ENCODE measurements at regions not wholly inside any gene's neighbourhood (a gene's known extent, or its start where the extent isn't known, plus 50 kb on each side); places are given as distances from the start of the nearest gene placed in this dataset.

DNA sequence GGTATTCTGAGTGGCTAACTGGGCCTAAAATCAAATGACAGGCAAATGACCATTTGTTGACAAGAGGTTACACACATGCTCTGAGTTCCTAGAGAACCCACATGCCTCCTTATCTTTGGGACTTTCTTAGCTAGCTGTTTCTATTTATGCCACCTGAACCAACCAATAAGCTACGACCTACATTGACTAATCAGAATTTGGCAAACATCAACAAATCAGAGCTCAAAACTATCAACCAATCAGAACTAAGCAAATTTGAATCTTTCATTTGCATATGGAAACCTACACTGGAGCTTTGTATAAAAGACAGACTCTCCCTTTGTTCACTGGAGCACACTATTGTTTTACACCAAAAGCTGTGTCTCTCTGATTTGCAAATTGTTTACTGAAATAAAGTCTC, 192.0 kb downstream of the CXXC4 start:
- Mint-ChIP-seq H3K36me3 (ENCODE audit: low read depth, unreplicated experiment) (no peaks in the 10 kb centered on the region), H3K4me1 (ENCODE audit: low read depth, unreplicated experiment) (no peaks in the 10 kb centered on the region), H3K9me3 (ENCODE audit: unreplicated experiment) (no peaks in the 10 kb centered on the region), H3K27me3 (ENCODE audit: low read depth, unreplicated experiment) (no peaks in the 10 kb centered on the region), H3K27ac (ENCODE audit: unreplicated experiment) (no peak overlapping the region), H3K4me3 (ENCODE audit: unreplicated experiment) (no peak overlapping the region)
- H4K20me1 ChIP-seq (ENCODE audit: insufficient read depth, low read length): no peaks in the 10 kb centered on the region
- no peak overlapping the region for H3K9ac ChIP-seq (ENCODE audit: low read length)
- no peaks in the 10 kb centered on the region for H3K79me2 ChIP-seq (ENCODE audit: insufficient read depth, low read length)
- DNase-seq (ENCODE audit: low read depth): no peak
- H3K4me2 ChIP-seq (ENCODE audit: low read length): no peak overlapping the region
- H3K27ac ChIP-seq (ENCODE audit: low read depth, low read length): no peak overlapping the region
- H2AFZ ChIP-seq (ENCODE audit: low read depth, low read length): no peak overlapping the region
- H3K9me3 ChIP-seq (ENCODE audit: insufficient read depth, low read depth, low read length): no peaks in the 10 kb centered on the region
- H3K4me1 ChIP-seq (ENCODE audit: insufficient read depth, low read length): no peaks in the 10 kb centered on the region
- no peak for TF ChIP-seq EZH2 (IDR thresholded peaks at IDR 0.05; ENCODE audit: insufficient read depth, low read length)
- no peak for TF ChIP-seq CTCF (IDR thresholded peaks at IDR 0.05; ENCODE audit: insufficient read depth, low read depth, low read length)
- H3K36me3 ChIP-seq (ENCODE audit: insufficient read depth, low read length): no peaks in the 10 kb centered on the region
- H3K27me3 ChIP-seq (ENCODE audit: insufficient read depth, low read length): no peaks in the 10 kb centered on the region
- no peak overlapping the region for H3K4me3 ChIP-seq (ENCODE audit: insufficient read depth, low read depth, low read length)
- FAIRE-seq: no peak

- no peaks in the 10 kb centered on the region for H3K36me3 ChIP-seq (ENCODE audit: insufficient read depth, low read length)
- no peak overlapping the region for H2AFZ ChIP-seq (ENCODE audit: low read depth, low read length)
- H3K36me3 Mint-ChIP-seq (ENCODE audit: low read depth, unreplicated experiment): no peaks in the 10 kb centered on the region
- H3K4me3 Mint-ChIP-seq (ENCODE audit: unreplicated experiment): no peak overlapping the region
- H3K79me2 ChIP-seq (ENCODE audit: insufficient read depth, low read length): no peaks in the 10 kb centered on the region
- H4K20me1 ChIP-seq (ENCODE audit: insufficient read depth, low read length): no peaks in the 10 kb centered on the region
- FAIRE-seq (no peak), DNase-seq (ENCODE audit: low read depth) (no peak)
- no peaks in the 10 kb centered on the region for H3K4me1 ChIP-seq (ENCODE audit: insufficient read depth, low read length)
- no peak overlapping the region for H3K4me2 ChIP-seq (ENCODE audit: low read length)
- H3K9ac ChIP-seq (ENCODE audit: low read length): no peak overlapping the region
- H3K27ac Mint-ChIP-seq (ENCODE audit: unreplicated experiment): no peak overlapping the region
- no peaks in the 10 kb centered on the region for H3K9me3 Mint-ChIP-seq (ENCODE audit: unreplicated experiment)
- H3K27ac ChIP-seq (ENCODE audit: low read depth, low read length): no peak overlapping the region
- no peaks in the 10 kb centered on the region for H3K27me3 Mint-ChIP-seq (ENCODE audit: low read depth, unreplicated experiment)
- H3K27me3 ChIP-seq (ENCODE audit: insufficient read depth, low read length): no peaks in the 10 kb centered on the region
- no peak overlapping the region for H3K4me3 ChIP-seq (ENCODE audit: insufficient read depth, low read depth, low read length)
- no peaks in the 10 kb centered on the region for H3K9me3 ChIP-seq (ENCODE audit: insufficient read depth, low read depth, low read length)
- no peaks in the 10 kb centered on the region for H3K4me1 Mint-ChIP-seq (ENCODE audit: low read depth, unreplicated experiment)
- no peak for TF ChIP-seq CTCF (IDR thresholded peaks at IDR 0.05; ENCODE audit: insufficient read depth, low read depth, low read length)
- no peak for TF ChIP-seq EZH2 (IDR thresholded peaks at IDR 0.05; ENCODE audit: insufficient read depth, low read length)
Measured at GRCh38 chr4:104294811-104295210, 199.9 kb downstream of the CXXC4 start.

DNA sequence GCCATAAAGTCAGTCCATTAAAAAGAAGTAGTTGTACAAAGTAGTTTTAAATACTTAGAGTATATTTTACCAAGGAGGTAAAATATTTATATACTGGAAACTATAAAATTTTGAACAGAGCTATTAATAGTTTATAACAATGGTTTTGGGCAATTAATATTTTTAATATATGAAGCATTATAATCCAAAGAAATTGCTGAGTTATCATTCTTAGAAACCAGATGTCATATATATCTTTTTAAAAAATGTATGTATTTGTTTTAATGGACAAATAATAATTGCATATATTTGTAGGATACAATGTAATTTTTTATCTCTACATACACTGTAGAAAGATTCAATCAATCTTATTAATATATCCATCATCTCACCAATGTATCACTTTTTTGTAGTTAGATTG, 207.8 kb downstream of the CXXC4 start:
- no peak for TF ChIP-seq EZH2 (IDR thresholded peaks at IDR 0.05; ENCODE audit: insufficient read depth, low read length)
- TF ChIP-seq CTCF (IDR thresholded peaks at IDR 0.05; ENCODE audit: insufficient read depth, low read depth, low read length): no peak
- H3K4me3 Mint-ChIP-seq (ENCODE audit: unreplicated experiment): no peak overlapping the region
- no peaks in the 10 kb centered on the region for H4K20me1 ChIP-seq (ENCODE audit: insufficient read depth, low read length)
- H3K4me3 ChIP-seq (ENCODE audit: insufficient read depth, low read depth, low read length): no peak overlapping the region
- DNase-seq (ENCODE audit: low read depth) (no peak), FAIRE-seq (no peak)
- no peaks in the 10 kb centered on the region for H3K4me1 Mint-ChIP-seq (ENCODE audit: low read depth, unreplicated experiment)
- no peak overlapping the region for H3K9ac ChIP-seq (ENCODE audit: low read length)
- H3K9me3 Mint-ChIP-seq (ENCODE audit: unreplicated experiment): no peaks in the 10 kb centered on the region
- H2AFZ ChIP-seq (ENCODE audit: low read depth, low read length): no peak overlapping the region
- H3K27ac Mint-ChIP-seq (ENCODE audit: unreplicated experiment): no peak overlapping the region
- no peaks in the 10 kb centered on the region for H3K36me3 Mint-ChIP-seq (ENCODE audit: low read depth, unreplicated experiment)
- no peaks in the 10 kb centered on the region for H3K27me3 Mint-ChIP-seq (ENCODE audit: low read depth, unreplicated experiment)
- no peaks in the 10 kb centered on the region for H3K4me1 ChIP-seq (ENCODE audit: insufficient read depth, low read length)
- H3K27me3 ChIP-seq (ENCODE audit: insufficient read depth, low read length): no peaks in the 10 kb centered on the region
- H3K79me2 ChIP-seq (ENCODE audit: insufficient read depth, low read length): no peaks in the 10 kb centered on the region
- no peaks in the 10 kb centered on the region for H3K9me3 ChIP-seq (ENCODE audit: insufficient read depth, low read depth, low read length)
- H3K4me2 ChIP-seq (ENCODE audit: low read length): no peak overlapping the region
- no peaks in the 10 kb centered on the region for H3K36me3 ChIP-seq (ENCODE audit: insufficient read depth, low read length)
- no peak overlapping the region for H3K27ac ChIP-seq (ENCODE audit: low read depth, low read length)
